ENCODE measurements at regions not wholly inside any gene's neighbourhood (a gene's known extent, or its start where the extent isn't known, plus 50 kb on each side); places are given as distances from the start of the nearest gene placed in this dataset.

DNA sequence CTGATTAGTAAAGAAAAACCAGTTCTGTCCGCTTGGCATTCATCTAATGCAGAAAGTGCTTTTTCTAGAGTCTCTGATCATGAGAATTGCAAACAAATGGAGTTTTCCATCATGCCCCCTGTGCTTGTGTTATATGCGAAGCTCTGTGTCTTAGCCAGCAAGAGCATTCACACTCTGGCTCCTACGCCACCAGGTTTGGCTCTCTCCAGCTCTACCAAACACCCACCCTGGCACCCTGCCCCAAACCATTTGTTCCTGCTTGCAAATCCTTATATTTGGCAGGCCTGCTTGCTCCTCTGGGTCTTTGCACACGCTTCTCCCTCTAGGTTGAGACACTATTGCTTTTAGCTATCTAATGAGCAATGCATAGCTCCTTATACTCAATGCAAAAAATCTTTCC is 204.1 kb upstream of the CYRIA start:
- Histone ChIP-seq H3K36me3 (ENCODE audit: insufficient read depth) (no peaks in the 10 kb centered on the region), H3K4me2 (no peak overlapping the region), H3K4me3 (no peak overlapping the region), H3F3A (replicated peaks; ENCODE audit: low read depth) (no peaks in the 10 kb centered on the region), H3K4me1 (ENCODE audit: insufficient read depth) (no peaks in the 10 kb centered on the region), H4K20me1 (replicated peaks; ENCODE audit: insufficient read depth) (no peaks in the 10 kb centered on the region), H3K27me3 (ENCODE audit: insufficient read depth) (no peaks in the 10 kb centered on the region), H2AFZ (no peak overlapping the region), H3K79me2 (replicated peaks; ENCODE audit: insufficient read depth) (no peaks in the 10 kb centered on the region), H3K9me2 (ENCODE audit: insufficient read depth) (no peaks in the 10 kb centered on the region), H3K27ac (ENCODE audit: low read depth) (no peak overlapping the region)
- H3K9me3 Mint-ChIP-seq = no peaks in the 10 kb centered on the region
- TF ChIP-seq EZH2phosphoT487 (IDR thresholded peaks at IDR 0.05; ENCODE audit: unreplicated experiment) = no peak
- TF ChIP-seq ZNF114 (CRISPR knock-in tag; IDR thresholded peaks at IDR 0.05) = no peak
- TF ChIP-seq, protein P1, sequence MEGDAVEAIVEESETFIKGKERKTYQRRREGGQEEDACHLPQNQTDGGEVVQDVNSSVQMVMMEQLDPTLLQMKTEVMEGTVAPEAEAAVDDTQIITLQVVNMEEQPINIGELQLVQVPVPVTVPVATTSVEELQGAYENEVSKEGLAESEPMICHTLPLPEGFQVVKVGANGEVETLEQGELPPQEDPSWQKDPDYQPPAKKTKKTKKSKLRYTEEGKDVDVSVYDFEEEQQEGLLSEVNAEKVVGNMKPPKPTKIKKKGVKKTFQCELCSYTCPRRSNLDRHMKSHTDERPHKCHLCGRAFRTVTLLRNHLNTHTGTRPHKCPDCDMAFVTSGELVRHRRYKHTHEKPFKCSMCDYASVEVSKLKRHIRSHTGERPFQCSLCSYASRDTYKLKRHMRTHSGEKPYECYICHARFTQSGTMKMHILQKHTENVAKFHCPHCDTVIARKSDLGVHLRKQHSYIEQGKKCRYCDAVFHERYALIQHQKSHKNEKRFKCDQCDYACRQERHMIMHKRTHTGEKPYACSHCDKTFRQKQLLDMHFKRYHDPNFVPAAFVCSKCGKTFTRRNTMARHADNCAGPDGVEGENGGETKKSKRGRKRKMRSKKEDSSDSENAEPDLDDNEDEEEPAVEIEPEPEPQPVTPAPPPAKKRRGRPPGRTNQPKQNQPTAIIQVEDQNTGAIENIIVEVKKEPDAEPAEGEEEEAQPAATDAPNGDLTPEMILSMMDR (conservative IDR thresholded peaks at IDR 0.05; ENCODE audit: low read depth in 2 of 2) = no peak
- TF ChIP-seq POLR2AphosphoS5 (IDR thresholded peaks at IDR 0.05; ENCODE audit: low read depth) = no peak
- TF ChIP-seq CREB1 (CRISPR knock-in tag; IDR thresholded peaks at IDR 0.05; ENCODE audit: low read depth) = no peak
- TF ChIP-seq EZH2 (IDR thresholded peaks at IDR 0.05; ENCODE audit: low read depth, unreplicated experiment) = no peak
- no peak for TF ChIP-seq STAT1 (IDR thresholded peaks at IDR 0.05; ENCODE audit: unreplicated experiment)
- no peak for TF ChIP-seq NANOG (IDR thresholded peaks at IDR 0.05; ENCODE audit: borderline replicate concordance)
- no peak for TF ChIP-seq JUNB (IDR thresholded peaks at IDR 0.05; ENCODE audit: unreplicated experiment)
- TF ChIP-seq, protein P2, sequence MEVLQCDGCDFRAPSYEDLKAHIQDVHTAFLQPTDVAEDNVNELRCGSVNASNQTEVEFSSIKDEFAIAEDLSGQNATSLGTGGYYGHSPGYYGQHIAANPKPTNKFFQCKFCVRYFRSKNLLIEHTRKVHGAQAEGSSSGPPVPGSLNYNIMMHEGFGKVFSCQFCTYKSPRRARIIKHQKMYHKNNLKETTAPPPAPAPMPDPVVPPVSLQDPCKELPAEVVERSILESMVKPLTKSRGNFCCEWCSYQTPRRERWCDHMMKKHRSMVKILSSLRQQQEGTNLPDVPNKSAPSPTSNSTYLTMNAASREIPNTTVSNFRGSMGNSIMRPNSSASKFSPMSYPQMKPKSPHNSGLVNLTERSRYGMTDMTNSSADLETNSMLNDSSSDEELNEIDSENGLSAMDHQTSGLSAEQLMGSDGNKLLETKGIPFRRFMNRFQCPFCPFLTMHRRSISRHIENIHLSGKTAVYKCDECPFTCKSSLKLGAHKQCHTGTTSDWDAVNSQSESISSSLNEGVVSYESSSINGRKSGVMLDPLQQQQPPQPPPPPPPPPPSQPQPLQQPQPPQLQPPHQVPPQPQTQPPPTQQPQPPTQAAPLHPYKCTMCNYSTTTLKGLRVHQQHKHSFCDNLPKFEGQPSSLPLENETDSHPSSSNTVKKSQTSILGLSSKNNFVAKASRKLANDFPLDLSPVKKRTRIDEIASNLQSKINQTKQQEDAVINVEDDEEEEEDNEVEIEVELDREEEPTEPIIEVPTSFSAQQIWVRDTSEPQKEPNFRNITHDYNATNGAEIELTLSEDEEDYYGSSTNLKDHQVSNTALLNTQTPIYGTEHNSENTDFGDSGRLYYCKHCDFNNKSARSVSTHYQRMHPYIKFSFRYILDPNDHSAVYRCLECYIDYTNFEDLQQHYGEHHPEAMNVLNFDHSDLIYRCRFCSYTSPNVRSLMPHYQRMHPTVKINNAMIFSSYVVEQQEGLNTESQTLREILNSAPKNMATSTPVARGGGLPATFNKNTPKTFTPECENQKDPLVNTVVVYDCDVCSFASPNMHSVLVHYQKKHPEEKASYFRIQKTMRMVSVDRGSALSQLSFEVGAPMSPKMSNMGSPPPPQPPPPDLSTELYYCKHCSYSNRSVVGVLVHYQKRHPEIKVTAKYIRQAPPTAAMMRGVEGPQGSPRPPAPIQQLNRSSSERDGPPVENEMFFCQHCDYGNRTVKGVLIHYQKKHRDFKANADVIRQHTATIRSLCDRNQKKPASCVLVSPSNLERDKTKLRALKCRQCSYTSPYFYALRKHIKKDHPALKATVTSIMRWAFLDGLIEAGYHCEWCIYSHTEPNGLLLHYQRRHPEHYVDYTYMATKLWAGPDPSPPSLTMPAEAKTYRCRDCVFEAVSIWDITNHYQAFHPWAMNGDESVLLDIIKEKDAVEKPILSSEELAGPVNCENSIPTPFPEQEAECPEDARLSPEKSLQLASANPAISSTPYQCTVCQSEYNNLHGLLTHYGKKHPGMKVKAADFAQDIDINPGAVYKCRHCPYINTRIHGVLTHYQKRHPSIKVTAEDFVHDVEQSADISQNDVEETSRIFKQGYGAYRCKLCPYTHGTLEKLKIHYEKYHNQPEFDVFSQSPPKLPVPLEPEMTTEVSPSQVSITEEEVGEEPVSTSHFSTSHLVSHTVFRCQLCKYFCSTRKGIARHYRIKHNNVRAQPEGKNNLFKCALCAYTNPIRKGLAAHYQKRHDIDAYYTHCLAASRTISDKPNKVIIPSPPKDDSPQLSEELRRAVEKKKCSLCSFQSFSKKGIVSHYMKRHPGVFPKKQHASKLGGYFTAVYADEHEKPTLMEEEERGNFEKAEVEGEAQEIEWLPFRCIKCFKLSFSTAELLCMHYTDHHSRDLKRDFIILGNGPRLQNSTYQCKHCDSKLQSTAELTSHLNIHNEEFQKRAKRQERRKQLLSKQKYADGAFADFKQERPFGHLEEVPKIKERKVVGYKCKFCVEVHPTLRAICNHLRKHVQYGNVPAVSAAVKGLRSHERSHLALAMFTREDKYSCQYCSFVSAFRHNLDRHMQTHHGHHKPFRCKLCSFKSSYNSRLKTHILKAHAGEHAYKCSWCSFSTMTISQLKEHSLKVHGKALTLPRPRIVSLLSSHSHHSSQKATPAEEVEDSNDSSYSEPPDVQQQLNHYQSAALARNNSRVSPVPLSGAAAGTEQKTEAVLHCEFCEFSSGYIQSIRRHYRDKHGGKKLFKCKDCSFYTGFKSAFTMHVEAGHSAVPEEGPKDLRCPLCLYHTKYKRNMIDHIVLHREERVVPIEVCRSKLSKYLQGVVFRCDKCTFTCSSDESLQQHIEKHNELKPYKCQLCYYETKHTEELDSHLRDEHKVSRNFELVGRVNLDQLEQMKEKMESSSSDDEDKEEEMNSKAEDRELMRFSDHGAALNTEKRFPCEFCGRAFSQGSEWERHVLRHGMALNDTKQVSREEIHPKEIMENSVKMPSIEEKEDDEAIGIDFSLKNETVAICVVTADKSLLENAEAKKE (CRISPR knock-in tag; IDR thresholded peaks at IDR 0.05) = no peak
- no peak overlapping the region for H3K27ac Mint-ChIP-seq
- no peaks in the 10 kb centered on the region for H3K36me3 Mint-ChIP-seq (ENCODE audit: low read depth)
- no peak for DNase-seq (ENCODE audit: low spot score)
- H3K27me3 Mint-ChIP-seq (ENCODE audit: insufficient read depth, low read depth, poor library complexity) = no peaks in the 10 kb centered on the region
- peaks cover 16% of the 10 kb centered on the region for H3K4me1 Mint-ChIP-seq
- H3K4me3 Mint-ChIP-seq = no peak overlapping the region
- ATAC-seq = no peak

Measured in GM23338 (cell line).